SHP77 (cell line): ENCODE measurements at regions not wholly inside any gene's neighbourhood (a gene's known extent, or its start where the extent isn't known, plus 50 kb on each side); places are given as distances from the start of the nearest gene placed in this dataset.
"Not testable (repeated sequence)": the region's sequence is repeated elsewhere in the genome, so short reads cannot be mapped to it uniquely, and the experiment has no call there.

Source experiments
- DNase-seq, 2 experiments: peaks; one replicate each; lab custom pipeline; 2025; lab: John Stamatoyannopoulos, UW

DNA sequence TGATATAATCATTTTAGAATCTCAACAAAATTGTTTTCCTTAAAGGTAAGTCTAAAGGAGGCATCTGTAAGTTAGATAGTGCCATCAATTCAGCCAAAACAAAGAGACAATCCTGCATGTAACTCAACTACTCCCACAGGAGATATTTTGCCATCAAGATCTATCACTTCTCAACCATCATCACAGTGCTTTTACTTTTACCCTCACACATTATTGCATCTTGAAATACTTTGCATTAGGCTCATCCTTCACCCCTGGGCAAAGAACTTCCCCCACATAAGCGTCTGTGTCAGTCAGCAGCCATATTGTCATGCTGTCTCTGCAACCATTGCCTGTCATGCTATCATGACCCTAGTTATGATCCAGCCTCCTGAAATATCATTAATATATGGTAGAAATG, 54.9 kb upstream of the NLGN1 start:
- DNase-seq, result no peak

DNA sequence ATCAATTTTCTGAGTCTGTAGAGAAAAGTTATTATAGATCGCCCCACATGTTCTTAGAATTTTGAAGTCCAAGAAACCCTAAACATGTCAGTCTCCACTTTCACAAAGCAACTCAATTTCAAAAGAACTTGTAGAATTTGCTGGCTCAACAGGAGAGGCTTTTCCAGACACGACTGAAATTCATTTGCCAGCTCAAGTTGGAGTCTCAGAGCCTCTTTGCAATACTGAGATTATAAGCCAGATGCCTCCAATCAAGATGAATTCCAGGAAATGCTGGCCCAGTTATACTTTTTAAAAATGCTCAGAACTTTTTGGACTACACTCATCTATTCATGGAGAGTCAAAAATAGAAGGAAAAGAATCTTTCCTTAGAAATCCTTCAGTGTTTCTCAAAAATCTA, 56.9 kb upstream of the NLGN1 start:
- no peak for DNase-seq

DNA sequence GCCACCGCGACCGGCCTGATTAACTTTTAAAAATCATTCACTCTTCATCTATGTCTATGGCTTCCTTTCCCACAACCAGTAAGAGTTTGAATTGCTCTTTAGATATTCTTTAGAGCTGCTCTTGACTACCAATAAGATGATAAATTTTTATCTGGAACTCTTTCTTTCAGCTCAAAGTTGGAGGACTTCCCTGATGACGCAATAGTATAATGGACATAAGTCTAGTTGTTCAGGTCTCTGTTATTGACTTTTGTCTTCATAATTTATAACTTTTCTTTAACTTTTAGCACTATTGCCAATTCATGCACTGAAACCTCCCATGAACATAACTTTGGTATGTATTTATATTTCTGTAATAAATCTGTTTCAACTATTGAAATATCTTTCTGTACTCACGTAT, 61.3 kb upstream of the NLGN1 start:
- no peak for DNase-seq

GRCh38 chr3:173306110-173306509, 91.4 kb upstream of the NLGN1 start:
- DNase-seq, result no peak

- no peak for DNase-seq
Observed at GRCh38 chr3:173304182-173304800, 93.3 kb upstream of the NLGN1 start.

DNA sequence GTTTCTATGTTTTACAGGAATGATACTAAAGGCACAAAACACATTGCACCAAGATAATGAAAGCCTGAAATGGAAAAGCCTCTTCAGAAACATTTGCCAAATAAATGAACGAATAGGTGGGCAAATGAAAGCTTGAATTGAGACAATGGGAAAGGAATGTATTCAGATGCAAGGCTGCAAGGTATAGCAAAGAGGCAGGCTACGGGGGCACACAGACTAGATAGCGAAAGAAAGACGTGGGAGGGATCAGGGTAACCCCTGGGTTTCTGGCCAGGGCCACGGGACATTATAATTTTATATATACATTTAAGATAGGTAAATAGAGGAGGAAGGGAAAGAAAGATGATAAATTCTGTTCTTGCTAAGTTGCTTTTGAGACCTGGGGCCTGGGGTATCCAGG, 95.9 kb upstream of the NLGN1 start:
- no peak for DNase-seq

- DNase-seq, result no peak
Observed at GRCh38 chr3:173289072-173289471, 108.5 kb upstream of the NLGN1 start.

- no peak for DNase-seq
Observed at GRCh38 chr3:173287361-173287760, 110.2 kb upstream of the NLGN1 start.

- DNase-seq, result not testable (repeated sequence)
Observed at GRCh38 chr3:173286507-173286906, 111.0 kb upstream of the NLGN1 start.

GRCh38 chr3:173284301-173284700, 113.2 kb upstream of the NLGN1 start:
- no peak for DNase-seq

- DNase-seq, result no peak
Observed at GRCh38 chr3:173275740-173276139, 121.8 kb upstream of the NLGN1 start.

GRCh38 chr3:173273838-173274237, 123.7 kb upstream of the NLGN1 start:
- DNase-seq, result no peak

DNA sequence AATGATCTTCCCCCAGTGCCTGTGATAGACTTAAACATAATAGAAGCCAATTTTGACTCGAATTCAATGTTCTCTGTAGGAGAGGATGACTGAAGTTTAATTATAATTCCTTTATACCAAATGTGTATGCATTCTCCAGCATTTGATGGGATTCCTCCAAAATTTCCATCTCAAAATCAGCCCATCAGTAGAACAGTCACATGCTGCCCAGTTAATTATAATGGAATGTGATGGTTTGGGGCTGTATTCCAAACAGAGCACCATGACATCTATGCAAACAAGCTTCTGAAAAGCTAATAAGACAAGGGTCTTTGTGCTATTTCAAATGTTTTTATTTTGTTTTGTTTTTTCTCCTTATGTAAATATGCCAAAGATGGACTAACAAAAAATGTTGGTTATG, 127.7 kb upstream of the SPATA16 start:
- no peak for DNase-seq

DNA sequence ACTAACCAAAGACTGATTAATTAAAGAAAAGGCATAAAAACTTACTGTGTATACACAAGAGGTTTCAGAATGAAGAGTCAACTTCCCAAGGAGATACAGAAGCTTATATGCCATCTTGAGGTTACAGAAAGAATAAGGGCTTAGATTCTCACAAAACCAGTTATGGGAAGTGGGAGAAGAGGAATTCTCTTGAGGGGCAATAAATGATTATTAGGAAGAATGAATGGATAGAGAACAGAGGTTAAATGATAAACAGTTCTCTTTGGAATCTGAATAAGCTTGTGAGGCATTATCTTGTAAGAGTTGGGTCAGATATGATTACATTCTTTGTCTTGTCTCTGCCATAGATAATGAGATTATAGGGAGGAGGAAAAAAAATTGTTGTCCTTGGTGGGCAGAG, 126.7 kb upstream of the SPATA16 start:
- DNase-seq, result no peak

- DNase-seq, result no peak
Observed at GRCh38 chr3:173266441-173266840, 125.4 kb upstream of the SPATA16 start.

GRCh38 chr3:173258697-173259096, 117.7 kb upstream of the SPATA16 start:
- DNase-seq, result no peak

GRCh38 chr3:173257797-173258196, 116.8 kb upstream of the SPATA16 start:
- DNase-seq, result no peak

DNA sequence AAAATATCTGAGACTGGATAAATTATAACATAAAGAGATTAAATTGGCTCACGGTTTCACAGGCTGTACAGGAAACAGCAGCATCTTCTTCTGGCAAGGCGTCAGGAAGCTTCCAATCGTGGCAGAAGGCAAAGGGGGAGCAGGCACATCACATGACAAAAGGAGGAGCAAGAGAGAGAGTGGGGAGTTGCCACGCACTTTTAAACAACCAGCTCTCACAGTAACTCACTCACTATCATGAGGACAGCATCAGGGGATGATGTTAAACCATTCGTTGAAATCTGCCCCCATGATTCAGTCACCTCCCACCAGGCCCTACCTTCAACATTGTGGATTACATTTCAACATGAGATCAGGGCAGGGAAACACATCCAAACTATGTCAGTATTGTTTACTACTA, 114.5 kb upstream of the SPATA16 start:
- DNase-seq, result no peak

GRCh38 chr3:173253471-173253870, 112.4 kb upstream of the SPATA16 start:
- DNase-seq, result no peak

GRCh38 chr3:173249457-173249856, 108.4 kb upstream of the SPATA16 start:
- no peak for DNase-seq

- no peak for DNase-seq
Observed at GRCh38 chr3:173241727-173242126, 100.7 kb upstream of the SPATA16 start.

- DNase-seq, result no peak
Observed at GRCh38 chr3:173238091-173238490, 97.1 kb upstream of the SPATA16 start.

- DNase-seq, result no peak
Observed at GRCh38 chr3:173225351-173225750, 84.3 kb upstream of the SPATA16 start.

- peak; percentile 8 to 27 for DNase-seq
Observed at GRCh38 chr3:173221010-173221409, 80.0 kb upstream of the SPATA16 start.

GRCh38 chr3:173217127-173217526, 76.1 kb upstream of the SPATA16 start:
- DNase-seq, result peak in 1 of 2 experiments; percentile 5
